Calu3 (cell line): ENCODE measurements at regions not wholly inside any gene's neighbourhood (a gene's known extent, or its start where the extent isn't known, plus 50 kb on each side); places are given as distances from the start of the nearest gene placed in this dataset.

Experiments used
- BruUV-seq: library from RNA; stranded (reverse); fragments of 400-500 nt; replicated peaks from 2 replicates; lab custom pipeline; 2021; lab: Mats Ljungman, UMichigan
- CTCF ChIA-PET: fragments of 300-600 bp; sonication (Branson Sonifier 250); formaldehyde crosslinking; loops from one replicate; lab custom pipeline; 2022; ENCODE audit warnings: antibody characterized with exemption; lab: Charles Lee
- DNase-seq: peaks from one replicate; pipeline ENCODE4 v3.0.0; 2022
- H3K27ac Mint-ChIP-seq: one replicate; pipeline ENCODE4 v1.8.0; 2022; ENCODE audit warnings: mixed read lengths; ENCODE audit not compliant: unreplicated experiment
- H3K27me3 Mint-ChIP-seq: one replicate; pipeline ENCODE4 v1.8.0; 2022; ENCODE audit warnings: mixed read lengths; ENCODE audit not compliant: unreplicated experiment
- H3K36me3 Mint-ChIP-seq: one replicate; pipeline ENCODE4 v1.8.0; 2022; ENCODE audit warnings: mild to moderate bottlenecking, moderate library complexity, mixed read lengths; ENCODE audit not compliant: insufficient read depth, unreplicated experiment
- H3K4me1 Mint-ChIP-seq: one replicate; pipeline ENCODE4 v1.8.0; 2022; ENCODE audit warnings: mild to moderate bottlenecking, low read depth, mixed read lengths; ENCODE audit not compliant: unreplicated experiment
- H3K4me3 Mint-ChIP-seq: one replicate; pipeline ENCODE4 v1.8.0; 2022; ENCODE audit warnings: mild to moderate bottlenecking, low read depth, moderate library complexity, mixed read lengths; ENCODE audit not compliant: unreplicated experiment
- H3K9me3 Mint-ChIP-seq: one replicate; pipeline ENCODE4 v1.8.0; 2022; ENCODE audit warnings: low read depth, mixed read lengths; ENCODE audit not compliant: unreplicated experiment
- CTCF ChIP-seq: fragments of 200-600 bp; IDR thresholded peaks from one replicate; pipeline ENCODE4 v1.8.0; 2022; ENCODE audit warnings: antibody characterized with exemption; ENCODE audit not compliant: unreplicated experiment
- intact Hi-C: fragments of 100-400 bp; cut with micrococcal nuclease; formaldehyde crosslinking; loops from one replicate; pipeline ENCODE4 v1.10.0; 2022; ENCODE audit not compliant: unreplicated experiment

DNA sequence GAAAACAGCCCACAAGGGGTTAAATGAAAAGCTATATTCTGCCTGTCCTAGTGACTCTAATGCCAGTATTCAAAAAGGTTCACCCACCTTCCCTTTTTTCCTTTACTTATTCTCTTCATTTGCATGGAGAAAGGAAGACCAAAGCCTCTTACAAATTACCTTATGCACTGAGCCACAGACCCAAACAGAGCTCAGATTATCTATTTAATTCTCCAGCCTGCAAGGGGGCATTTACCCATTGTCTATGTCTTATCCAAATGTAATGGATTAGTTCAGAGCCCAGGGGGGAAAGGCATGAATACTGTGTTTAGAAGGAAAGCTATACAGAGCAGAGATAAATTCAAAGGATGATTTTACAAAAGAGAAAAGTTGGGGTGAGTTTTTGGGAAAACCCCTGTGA lies 388.5 kb downstream of the OMA1 start:
- Mint-ChIP-seq H3K36me3 (no peaks in the 10 kb centered on the region), H3K4me3 (no peak overlapping the region), H3K9me3 (no peaks in the 10 kb centered on the region), H3K27ac (no peak overlapping the region), H3K27me3 (peaks cover 14% of the 10 kb centered on the region), H3K4me1 (peaks cover 4% of the 10 kb centered on the region)
- CTCF ChIA-PET, result no interaction called here
- no TSS peak for BruUV-seq
- no peak for TF ChIP-seq CTCF
- intact Hi-C loops, result no loop called here
- DNase-seq, result no peak

- H3K36me3 Mint-ChIP-seq, result no peaks in the 10 kb centered on the region
- H3K4me3 Mint-ChIP-seq, result no peak overlapping the region
- H3K27me3 Mint-ChIP-seq, result peaks cover 20% of the 10 kb centered on the region
- no peak overlapping the region for H3K27ac Mint-ChIP-seq
- no peaks in the 10 kb centered on the region for H3K4me1 Mint-ChIP-seq
- no peaks in the 10 kb centered on the region for H3K9me3 Mint-ChIP-seq
- BruUV-seq, result no TSS peak
- no peak for TF ChIP-seq CTCF
- intact Hi-C loops, result no loop called here
- DNase-seq, result no peak
- CTCF ChIA-PET, result no interaction called here
These were observed 389.3 kb downstream of the OMA1 start for GRCh38 chr1:58157256-58157655.

GRCh38 chr1:58156831-58157230 lies 389.7 kb downstream of the OMA1 start:
- Mint-ChIP-seq H3K27ac (no peak overlapping the region), H3K4me1 (no peaks in the 10 kb centered on the region), H3K36me3 (no peaks in the 10 kb centered on the region), H3K27me3 (peaks cover 24% of the 10 kb centered on the region), H3K9me3 (no peaks in the 10 kb centered on the region), H3K4me3 (no peak overlapping the region)
- BruUV-seq, result no TSS peak
- TF ChIP-seq CTCF, result no peak
- no peak for DNase-seq
- intact Hi-C loops, result no loop called here
- CTCF ChIA-PET, result no interaction called here

- Mint-ChIP-seq H3K27me3 (peaks cover 27% of the 10 kb centered on the region), H3K27ac (no peak overlapping the region), H3K4me1 (no peaks in the 10 kb centered on the region), H3K36me3 (no peaks in the 10 kb centered on the region), H3K4me3 (no peak overlapping the region), H3K9me3 (no peaks in the 10 kb centered on the region)
- TF ChIP-seq CTCF, result no peak
- CTCF ChIA-PET, result no interaction called here
- intact Hi-C loops, result no loop called here
- no TSS peak for BruUV-seq
- no peak for DNase-seq
These were observed 390.4 kb downstream of the OMA1 start for GRCh38 chr1:58156124-58156468.
